Heart left ventricle (tissue), 16 donors: ENCODE measurements at regions not wholly inside any gene's neighbourhood (a gene's known extent, or its start where the extent isn't known, plus 50 kb on each side); places are given as distances from the start of the nearest gene placed in this dataset.

ENCODE experiments used
- ATAC-seq, 4 donors: fragments of 200-7000 bp; cut with Tn5 transposase; one replicate each; pipeline ENCODE4 v1.9.1; 2020 to 2022; ENCODE audit warnings: moderate library complexity in 4 of 4, mild to moderate bottlenecking in 3 of 4, moderate number of reproducible peaks in 1 of 4
- DNase-seq, 5 donors: peaks; one replicate each; pipeline ENCODE4 v3.0.0-alpha.2; 2020
- H3K27ac ChIP-seq, 12 donors: fragments of 200-600 bp; sonication (generic) in 4 of 12; one replicate each; pipeline versions ENCODE4 v1.5.0 to v1.8.0; 2016 to 2022; ENCODE audit warnings: mild to moderate bottlenecking in 2 of 12
- H3K27me3 ChIP-seq, 9 donors: fragments of 200-600 bp; sonication (generic) in 2 of 9; one replicate each; pipeline versions ENCODE4 v1.5.1 to v1.8.0; 2016 to 2022; ENCODE audit warnings: mild to moderate bottlenecking in 3 of 9
- H3K36me3 ChIP-seq, 9 donors: fragments of 200-600 bp; sonication (generic) in 2 of 9; one replicate each; pipeline versions ENCODE4 v1.5.0 to v1.8.0; 2018 to 2022; ENCODE audit warnings: mild to moderate bottlenecking in 2 of 9
- H3K4me1 ChIP-seq, 12 donors: fragments of 200-600 bp; sonication (generic) in 4 of 12; one replicate each; pipeline versions ENCODE4 v1.5.0 to v1.8.0; 2016 to 2022; ENCODE audit warnings: mild to moderate bottlenecking in 3 of 12
- H3K4me3 ChIP-seq, 12 donors: fragments of 200-600 bp; sonication (generic) in 4 of 12; one replicate each; pipeline versions ENCODE4 v1.5.0 to v1.8.0; 2017 to 2022; ENCODE audit warnings: mild to moderate bottlenecking in 9 of 12, moderate library complexity in 4 of 12
- H3K9me3 ChIP-seq, 12 donors: fragments of 200-600 bp; sonication (generic) in 4 of 12; one replicate each; pipeline versions ENCODE4 v1.5.0 to v1.8.0; 2016 to 2022; ENCODE audit warnings: mild to moderate bottlenecking in 1 of 12
- POLR2A ChIP-seq, 2 donors: fragments of 450-650 bp; IDR thresholded peaks; one replicate each; pipeline ENCODE4 v1.6.1; 2017; ENCODE audit warnings: antibody characterized with exemption in 2 of 2, mild to moderate bottlenecking in 2 of 2, moderate library complexity in 2 of 2
- whole genome bisulfite sequencing, 4 donors: extraction: QIAGEN DNeasy Blood & Tissue Kit in 2 of 4; methylation state at CpG; one replicate each; pipeline versions ENCODE4 v1.1.5 to v1.1.7; 2013 to 2018; 5-methylcytosine and 5-hydroxymethylcytosine counted together
- intact Hi-C, 10 donors: fragments of 100-400 bp; cut with DNase I; formaldehyde crosslinking; loops; one replicate each; pipeline versions ENCODE4 v1.11.1 to v1.14.2; 2022
- TF ChIP-seq, protein P1 (sequence below), 12 donors: fragments of 200-600 bp; sonication (generic) in 4 of 12; IDR thresholded peaks; one replicate each; pipeline versions ENCODE4 v1.5.0 to v1.8.0; 2018 to 2022; ENCODE audit warnings: antibody characterized with exemption in 12 of 12, mild to moderate bottlenecking in 5 of 12
- donor health status: ischemic (EF 13 %, LVEDD 7.1; RV severe dilation, severe dysfunction).
- donor health status: healthy with polysubstance abuse.
- donor health status: DM: no; HTN: yes; CAD: no.
- donor health status: DM: no; HTN: no; CAD: no.
- donor health status: ischemic (EF 25% LVEDD 6.9; RV normal size, moderate dysfunction).
- donor health status: ischemic (EF 25% LVEDD 5.7; RV mildly dilated, moderate dysfunction).
- donor health status: healthy.
- donor health status: DM: yes; HTN: yes; CAD: no.
- donor health status: ischemic (EF 35%, LVEDD 5.7; RV mildly dilated, moderate dysfunction).
- donor health status: nonischemic (EF 11% LVEDD 7.7; RV severe dilation, severe dysfunction).
- donor health status: DM: yes; HTN: yes; CAD: no.
- donor health status: PGD.
- donor health status: ischemic (EF 29% LVEDD 5.4; RV normal size, mild dysfunction).
- donor health status: nonischemic (EF 23%, LVEDD 6.1; RV moderate dilation, normal function).

DNA sequence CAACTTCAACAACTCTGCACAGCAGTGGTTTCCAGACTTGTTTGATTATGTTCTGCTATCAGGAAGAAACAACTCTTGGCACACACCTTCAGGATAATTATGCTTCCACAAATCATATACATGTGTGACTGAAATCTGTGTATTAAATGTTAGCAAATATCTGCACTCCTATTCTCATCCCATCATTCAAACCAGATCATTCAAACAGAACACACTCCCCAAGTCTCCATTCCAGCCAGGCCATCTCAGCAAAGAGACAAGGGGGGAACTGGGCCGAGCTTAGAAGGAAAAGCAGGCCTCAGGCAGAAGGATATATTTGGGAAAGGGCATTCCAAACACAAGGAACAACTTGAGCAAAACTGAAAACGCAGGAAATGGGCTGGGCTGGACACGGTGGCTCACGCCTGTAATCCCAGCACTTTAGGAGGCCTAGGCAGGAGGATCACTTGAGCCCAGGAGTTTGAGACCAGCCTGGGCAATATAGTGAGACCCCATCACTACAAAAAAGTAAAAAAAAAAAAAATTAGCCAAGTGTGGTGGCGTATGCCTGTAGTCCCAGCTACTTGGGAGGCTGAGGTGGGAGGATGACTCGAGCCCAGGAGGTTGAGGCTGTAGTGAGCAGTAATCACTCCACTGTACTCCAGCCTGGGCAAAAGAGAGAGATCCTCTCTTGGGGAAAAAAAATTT, 62.7 kb downstream of the ZFP36L2 start:
- intact Hi-C loops, result loop anchor here in 1 of 10 donors (10.0 kb wide), 1 partner anchor 51 kb away; no protein-coding TSS in a partner anchor
- Histone ChIP-seq H3K27me3 (no peaks in the 10 kb centered on the region), H3K4me1 (peaks cover 2 to 38% (median 22%) of the 10 kb centered on the region in 12 donors), H3K36me3 (no peaks in the 10 kb centered on the region), H3K4me3 (no peak overlapping the region), H3K9me3 (no peaks in the 10 kb centered on the region), H3K27ac (no peak overlapping the region)
- DNase-seq, result no peak
- no peak for TF ChIP-seq POLR2A (IDR thresholded peaks at IDR 0.05)
- no peak for ATAC-seq
- WGBS, 4 donors, result 77 to 86% (median 83%) methylated on average over 6 of the region's 6 CpGs

DNA sequence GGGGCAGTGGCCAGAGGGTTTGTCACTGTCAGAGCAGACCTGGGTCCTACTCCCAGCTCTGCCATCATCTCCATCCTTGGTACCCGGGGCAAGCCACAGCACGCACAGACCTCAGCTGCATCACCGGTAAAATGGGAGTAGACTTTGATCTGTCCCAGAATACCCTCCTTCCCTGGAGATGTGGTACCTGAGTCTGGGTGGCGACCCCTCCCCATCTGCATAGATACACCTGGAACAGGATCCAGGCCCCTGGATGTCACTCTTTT, 64.0 kb downstream of the ZFP36L2 start:
- H3K4me3 ChIP-seq, result no peak overlapping the region
- H3K27ac ChIP-seq, result no peak overlapping the region
- DNase-seq (no peak), ATAC-seq (no peak)
- no peak for TF ChIP-seq POLR2A (IDR thresholded peaks at IDR 0.05)
- TF ChIP-seq, protein P1, sequence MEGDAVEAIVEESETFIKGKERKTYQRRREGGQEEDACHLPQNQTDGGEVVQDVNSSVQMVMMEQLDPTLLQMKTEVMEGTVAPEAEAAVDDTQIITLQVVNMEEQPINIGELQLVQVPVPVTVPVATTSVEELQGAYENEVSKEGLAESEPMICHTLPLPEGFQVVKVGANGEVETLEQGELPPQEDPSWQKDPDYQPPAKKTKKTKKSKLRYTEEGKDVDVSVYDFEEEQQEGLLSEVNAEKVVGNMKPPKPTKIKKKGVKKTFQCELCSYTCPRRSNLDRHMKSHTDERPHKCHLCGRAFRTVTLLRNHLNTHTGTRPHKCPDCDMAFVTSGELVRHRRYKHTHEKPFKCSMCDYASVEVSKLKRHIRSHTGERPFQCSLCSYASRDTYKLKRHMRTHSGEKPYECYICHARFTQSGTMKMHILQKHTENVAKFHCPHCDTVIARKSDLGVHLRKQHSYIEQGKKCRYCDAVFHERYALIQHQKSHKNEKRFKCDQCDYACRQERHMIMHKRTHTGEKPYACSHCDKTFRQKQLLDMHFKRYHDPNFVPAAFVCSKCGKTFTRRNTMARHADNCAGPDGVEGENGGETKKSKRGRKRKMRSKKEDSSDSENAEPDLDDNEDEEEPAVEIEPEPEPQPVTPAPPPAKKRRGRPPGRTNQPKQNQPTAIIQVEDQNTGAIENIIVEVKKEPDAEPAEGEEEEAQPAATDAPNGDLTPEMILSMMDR (IDR thresholded peaks at IDR 0.05), result no peak
- peaks cover 8 to 43% (median 30%) of the 10 kb centered on the region in 12 donors for H3K4me1 ChIP-seq
- intact Hi-C loops, result loop anchor here in 1 of 10 donors (10.0 kb wide), 1 partner anchor 52 kb away; no protein-coding TSS in a partner anchor
- no peaks in the 10 kb centered on the region for H3K9me3 ChIP-seq
- H3K27me3 ChIP-seq, result no peaks in the 10 kb centered on the region
- WGBS, 4 donors, result 97 to 100% (median 98%) methylated on average over 4 of the region's 4 CpGs
- H3K36me3 ChIP-seq, result no peaks in the 10 kb centered on the region

DNA sequence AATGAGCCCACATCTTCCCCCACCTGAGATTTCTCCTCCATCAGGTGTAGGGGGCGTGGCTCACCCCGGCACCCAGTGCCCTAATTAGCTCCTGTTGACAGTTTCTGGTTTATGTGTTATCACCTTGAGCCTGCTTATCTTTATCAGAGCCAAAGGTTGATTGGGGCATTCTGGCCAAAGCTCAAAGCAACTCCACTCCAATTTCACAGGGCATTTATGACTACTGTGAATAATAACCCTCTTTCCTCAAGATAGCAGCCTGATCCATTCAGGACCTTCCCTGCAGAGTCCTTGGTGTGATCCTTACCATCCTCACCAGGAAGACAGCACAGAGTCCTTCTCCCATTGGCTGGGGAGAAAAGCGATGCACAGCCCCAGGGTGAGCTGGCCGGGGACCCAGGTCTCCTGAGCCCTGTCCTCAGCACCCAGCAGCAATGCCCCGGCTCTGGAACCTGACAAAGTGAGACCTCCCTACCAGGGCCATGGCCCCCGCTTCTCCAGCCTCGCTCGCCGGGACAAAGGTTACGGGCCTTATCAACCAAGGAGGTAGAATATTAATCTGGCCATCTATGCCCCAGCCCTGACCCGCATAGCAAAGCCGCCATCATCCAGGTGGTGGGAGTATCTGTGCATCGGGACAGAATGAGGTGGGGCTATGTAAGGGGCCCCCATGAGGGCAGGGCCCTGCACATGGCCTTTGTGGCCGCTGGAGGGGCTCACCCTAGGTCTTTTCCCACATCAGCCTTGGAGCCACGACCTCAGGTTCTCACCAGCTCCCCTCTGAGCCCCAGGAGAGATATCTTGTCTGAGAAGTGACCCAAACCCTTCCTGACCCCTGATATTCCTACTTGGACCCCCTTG, 64.5 kb downstream of the ZFP36L2 start:
- no peaks in the 10 kb centered on the region for H3K36me3 ChIP-seq
- TF ChIP-seq, protein P1 (IDR thresholded peaks at IDR 0.05), result no peak
- TF ChIP-seq POLR2A (IDR thresholded peaks at IDR 0.05), result no peak
- intact Hi-C loops, result loop anchor here in 1 of 10 donors (10.0 kb wide), 1 partner anchor 53 kb away; no protein-coding TSS in a partner anchor
- H3K27ac ChIP-seq, result peak overlapping the region in 1 of 12 donors; percentile 15
- ATAC-seq, result no peak
- no peak for DNase-seq
- no peaks in the 10 kb centered on the region for H3K9me3 ChIP-seq
- no peaks in the 10 kb centered on the region for H3K27me3 ChIP-seq
- no peak overlapping the region for H3K4me3 ChIP-seq
- peaks cover 8 to 43% (median 31%) of the 10 kb centered on the region in 12 donors for H3K4me1 ChIP-seq
- 83 to 88% (median 85%) methylated on average over 14 to 15 of the region's 15 CpGs for WGBS, 4 donors

DNA sequence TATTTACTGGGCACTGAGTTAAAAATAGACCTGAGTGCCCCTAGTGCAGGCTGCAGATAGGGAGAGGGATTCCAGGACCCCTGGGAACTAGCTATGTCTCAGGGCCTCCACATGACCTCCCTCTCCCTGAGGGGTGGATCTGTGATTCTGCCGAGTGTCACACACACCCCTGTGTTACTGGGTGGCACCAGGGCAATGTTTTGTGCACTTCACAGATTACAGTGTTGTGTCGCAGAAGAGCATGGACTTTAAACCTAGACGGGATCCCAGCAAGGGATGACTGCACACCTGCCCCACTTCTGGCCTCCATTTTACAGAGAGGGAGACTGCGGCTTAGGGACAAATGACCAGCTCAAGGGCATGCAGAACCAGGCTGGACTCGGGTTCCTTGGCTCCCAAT, 65.6 kb downstream of the ZFP36L2 start:
- 34 to 66% (median 45%) methylated on average over 4 to 5 of the region's 5 CpGs for WGBS, 4 donors
- H3K4me3 ChIP-seq, result no peak overlapping the region
- no peaks in the 10 kb centered on the region for H3K27me3 ChIP-seq
- no peak for ATAC-seq
- TF ChIP-seq POLR2A (IDR thresholded peaks at IDR 0.05), result no peak
- TF ChIP-seq, protein P1 (IDR thresholded peaks at IDR 0.05), result no peak
- no peak for DNase-seq
- no peaks in the 10 kb centered on the region for H3K9me3 ChIP-seq
- peak overlapping the region in 2 of 12 donors; percentile 83 for H3K27ac ChIP-seq
- H3K4me1 ChIP-seq, result peaks cover 8 to 43% (median 31%) of the 10 kb centered on the region in 12 donors
- H3K36me3 ChIP-seq, result no peaks in the 10 kb centered on the region
- intact Hi-C loops, result loop anchor here in 1 of 10 donors (10.0 kb wide), 1 partner anchor 54 kb away; no protein-coding TSS in a partner anchor
